RPMI7951 (cell line): ENCODE measurements at regions not wholly inside any gene's neighbourhood (a gene's known extent, or its start where the extent isn't known, plus 50 kb on each side); places are given as distances from the start of the nearest gene placed in this dataset.
"Not testable (repeated sequence)": the region's sequence is repeated elsewhere in the genome, so short reads cannot be mapped to it uniquely, and the experiment has no call there.

Experiments
- DNase-seq: peaks from one replicate; pipeline ENCODE4 v3.0.0-alpha.2; 2012; ENCODE audit warnings: low read depth

DNA sequence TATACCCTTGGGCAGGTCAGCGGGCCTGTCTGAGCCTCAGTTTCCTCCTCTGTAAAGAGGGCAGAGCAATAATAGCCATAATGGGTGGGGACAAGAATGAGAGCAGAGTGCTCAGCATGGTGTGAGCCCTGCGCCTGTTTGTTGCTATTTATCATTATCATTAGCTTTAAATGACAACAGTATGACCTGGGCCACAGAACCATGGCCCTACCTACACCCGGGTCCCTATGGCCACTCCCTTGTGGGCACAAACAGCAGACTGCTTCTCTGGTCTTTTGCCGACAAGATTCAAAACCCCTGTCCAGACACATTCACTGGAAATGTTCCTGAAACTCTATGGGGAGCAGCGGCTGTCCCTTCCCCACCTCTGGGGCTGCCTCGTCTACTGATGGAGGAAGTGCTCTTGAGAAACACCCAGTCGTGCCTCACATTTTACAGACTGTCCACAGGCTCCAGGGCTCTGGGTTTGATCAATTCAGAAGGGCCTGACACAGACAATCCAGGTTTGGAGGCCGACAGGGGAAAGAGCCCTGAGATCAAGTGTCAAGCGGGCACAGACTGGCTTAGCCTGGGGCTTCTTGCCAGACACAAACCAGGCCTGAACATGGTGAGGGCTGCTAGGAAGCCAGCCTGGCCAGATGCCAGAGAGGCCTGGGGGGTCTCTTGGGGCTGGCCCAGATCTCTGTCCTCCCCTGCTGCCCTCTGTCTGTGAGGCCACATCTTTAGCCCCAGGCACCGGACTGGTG is 112.5 kb upstream of the CD82 start:
- DNase-seq = no peak

DNA sequence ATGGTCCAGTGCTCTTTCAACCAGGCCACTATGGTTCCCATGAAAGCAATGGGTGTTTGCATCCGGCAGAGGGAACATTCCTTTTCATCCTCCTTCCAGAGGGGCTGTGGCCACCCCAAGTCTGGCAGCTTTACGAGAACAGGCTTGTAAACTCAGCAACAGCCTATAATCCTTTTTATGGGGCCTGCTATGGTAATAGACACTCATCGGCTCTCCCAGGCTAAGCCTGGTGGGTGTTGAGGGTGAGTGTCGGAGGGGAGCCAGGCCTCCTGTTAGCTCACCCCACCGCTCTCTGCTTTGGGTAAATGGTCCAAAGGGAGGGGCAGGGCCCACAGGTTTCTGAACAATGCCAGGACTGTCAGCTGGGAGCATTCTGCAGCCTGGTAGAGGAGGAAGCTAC is 111.6 kb upstream of the CD82 start:
- DNase-seq = no peak

DNA sequence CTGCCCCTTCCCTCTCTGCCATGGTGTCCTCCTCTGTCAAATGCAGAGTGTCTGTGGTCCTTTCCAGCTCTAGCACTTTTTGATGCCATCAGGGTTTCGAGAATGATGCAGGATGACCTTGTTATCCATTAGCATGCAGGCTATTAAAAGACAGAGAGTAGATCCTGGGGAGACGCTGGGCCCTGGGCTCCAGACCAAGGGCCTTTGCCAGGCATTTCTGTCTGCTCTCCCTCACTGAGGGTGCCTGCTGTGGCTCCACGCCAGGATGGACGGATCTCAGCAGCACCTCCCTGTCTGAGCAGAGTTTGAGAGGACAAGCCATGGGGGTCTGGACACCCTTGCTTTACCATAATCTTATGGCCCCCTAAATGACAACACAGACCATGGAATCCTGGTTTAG is 110.8 kb upstream of the CD82 start:
- no peak for DNase-seq

- DNase-seq = peak; percentile 15
Observed at GRCh38 chr11:44456544-44457300, 108.7 kb upstream of the CD82 start.

- DNase-seq = no peak
Observed at GRCh38 chr11:44457862-44458261, 107.6 kb upstream of the CD82 start.

DNA sequence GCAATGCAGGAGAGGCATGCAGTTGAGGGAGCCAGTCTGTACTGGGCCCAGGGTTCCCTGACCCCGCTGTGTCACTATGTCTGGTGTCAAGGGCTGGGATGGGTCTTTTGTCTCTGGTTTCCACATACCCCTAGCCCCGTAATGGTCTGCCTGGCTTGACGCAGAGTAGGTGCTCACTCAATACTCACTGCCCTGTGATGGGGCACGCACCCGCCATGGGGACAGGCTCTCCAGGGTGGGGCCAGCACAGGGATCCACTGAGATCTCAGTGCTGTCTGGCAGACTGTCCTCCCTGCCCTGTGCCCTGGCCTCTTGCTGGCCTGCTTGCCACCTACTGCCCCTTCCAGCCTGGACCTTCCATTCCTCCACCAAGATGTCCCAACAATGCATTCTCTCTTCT is 101.7 kb upstream of the CD82 start:
- DNase-seq = no peak

DNA sequence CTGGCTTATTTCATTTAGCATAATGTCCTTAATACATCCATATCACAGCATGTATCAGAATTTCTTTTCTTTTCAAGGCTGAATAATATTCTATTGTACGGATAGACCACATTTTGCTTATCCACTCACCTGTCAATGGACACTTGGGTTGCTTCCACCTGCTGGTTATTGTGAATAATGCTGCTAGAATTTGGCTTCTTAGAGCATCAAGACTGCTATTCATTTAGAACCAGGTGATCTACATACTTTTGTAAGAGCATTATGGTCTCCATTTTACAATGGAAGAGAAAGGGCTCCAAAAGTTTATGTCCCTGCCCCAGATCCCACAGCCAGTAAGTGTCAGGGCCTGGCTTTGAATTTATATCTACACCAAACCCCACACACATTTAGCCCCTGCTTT is 100.7 kb upstream of the CD82 start:
- DNase-seq = no peak

DNA sequence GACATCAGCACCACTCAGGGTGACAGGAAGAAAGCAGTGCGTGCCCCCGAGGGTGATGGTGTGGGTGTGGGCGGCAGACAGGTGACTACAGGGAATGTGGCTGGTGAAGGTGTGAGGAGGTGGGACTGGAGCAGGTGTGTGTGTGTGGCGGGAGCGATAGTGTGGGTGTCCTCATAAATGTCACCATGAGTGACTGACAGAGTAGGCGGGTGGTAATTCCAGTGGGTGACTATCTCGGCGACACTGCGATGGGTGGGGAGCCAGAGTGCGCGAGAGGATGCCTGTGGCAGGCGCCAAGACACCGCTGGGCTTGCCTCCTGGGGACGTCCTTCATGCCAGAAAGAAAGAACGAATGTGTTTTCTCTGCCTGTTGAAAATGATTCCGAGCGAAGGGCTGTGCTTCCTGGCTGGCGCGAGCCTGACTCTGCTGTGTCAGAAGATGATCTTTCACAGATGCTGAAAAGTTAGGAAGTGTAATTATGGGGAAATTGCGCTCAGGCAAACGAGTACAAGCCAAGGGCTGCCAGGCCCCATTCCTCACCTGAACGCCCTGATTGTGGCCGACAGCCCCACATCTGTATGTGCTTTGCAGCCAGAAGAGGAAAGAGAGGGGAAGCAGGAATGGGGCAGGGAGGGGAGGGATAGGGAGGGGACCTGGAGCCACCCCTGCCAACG is 98.8 kb upstream of the CD82 start:
- no peak for DNase-seq

GRCh38 chr11:44467413-44467812 is 98.0 kb upstream of the CD82 start:
- no peak for DNase-seq

DNA sequence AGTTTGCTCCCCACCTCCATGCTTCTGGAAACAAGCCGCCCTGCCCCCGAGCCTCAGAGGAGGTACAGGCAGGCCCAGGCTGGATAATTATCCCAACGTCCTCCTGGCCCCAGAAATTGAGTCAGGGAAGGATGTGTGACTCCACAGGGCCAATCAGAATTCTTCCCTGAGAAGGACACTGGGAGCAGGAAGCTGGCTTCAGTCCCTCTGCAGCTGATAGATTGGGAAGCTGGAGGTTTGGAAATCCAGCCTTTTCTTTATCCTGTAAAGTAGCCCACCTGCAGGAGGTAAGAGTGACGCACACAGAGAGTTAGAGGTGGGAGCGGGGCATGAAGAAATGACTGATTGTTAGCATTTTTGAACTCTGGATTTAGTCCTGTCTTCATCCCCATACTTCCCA is 97.5 kb upstream of the CD82 start:
- DNase-seq = no peak

GRCh38 chr11:44468345-44468988 is 97.0 kb upstream of the CD82 start:
- no peak for DNase-seq

GRCh38 chr11:44469412-44469811 is 96.1 kb upstream of the CD82 start:
- DNase-seq = no peak

DNA sequence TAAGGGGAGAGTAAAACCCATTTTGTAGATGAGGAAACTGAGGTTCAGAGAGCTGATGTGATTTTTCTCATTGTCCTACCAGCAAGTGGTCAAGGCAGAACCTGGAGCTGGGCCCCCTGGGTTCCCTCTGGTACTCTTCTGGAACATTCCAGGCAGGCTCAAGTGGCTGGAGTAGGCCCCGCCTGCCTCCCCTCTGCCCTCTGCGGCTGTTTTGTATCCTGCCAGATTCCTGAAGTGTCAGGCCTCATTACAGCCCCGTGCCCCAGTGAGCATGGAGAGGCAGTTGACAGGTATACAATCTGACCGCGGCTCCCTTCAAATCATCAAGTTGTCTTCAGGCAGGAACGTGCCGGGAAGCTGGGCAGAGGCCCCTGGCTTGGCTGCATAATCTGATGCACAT is 94.6 kb upstream of the CD82 start:
- no peak for DNase-seq

DNA sequence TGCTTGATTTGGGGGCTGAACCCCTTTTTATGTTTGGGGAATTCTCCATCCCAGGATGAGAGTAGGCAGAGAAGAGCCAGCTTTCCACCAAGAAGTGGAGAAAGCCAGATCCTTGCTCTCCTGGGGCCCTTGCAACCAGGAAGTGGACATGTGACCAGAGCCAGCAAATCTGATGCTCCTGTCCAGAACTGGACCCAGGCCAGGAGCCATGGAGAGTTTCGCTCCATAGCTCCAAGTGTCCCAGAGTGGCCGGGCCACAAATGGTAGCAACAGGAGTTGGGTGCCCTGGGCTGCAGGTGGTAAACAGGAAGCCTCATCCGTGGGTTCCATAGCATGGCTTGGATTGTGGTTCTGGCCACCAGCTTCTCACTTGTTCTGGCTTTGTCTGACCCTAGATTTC is 93.9 kb upstream of the CD82 start:
- no peak for DNase-seq

GRCh38 chr11:44472916-44473315 is 92.5 kb upstream of the CD82 start:
- no peak for DNase-seq

DNA sequence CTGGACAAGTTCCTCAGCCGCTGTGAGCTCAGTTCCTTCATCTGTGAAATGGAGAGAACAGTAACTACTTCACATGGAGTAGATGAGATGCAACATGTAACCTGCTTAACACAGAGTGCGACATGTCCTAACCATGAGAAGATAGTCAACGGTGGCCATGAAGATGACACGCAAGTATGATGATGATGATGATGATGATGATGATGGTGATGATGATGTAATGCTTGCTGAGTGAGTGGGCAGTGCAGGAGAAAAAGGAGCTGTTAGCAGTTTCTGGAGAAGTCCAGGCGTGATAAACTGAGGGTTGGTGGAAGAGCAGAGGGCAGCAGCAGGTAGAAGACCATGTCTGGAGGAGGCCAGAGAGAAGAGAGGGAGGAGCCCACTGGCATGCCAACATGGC is 90.8 kb upstream of the CD82 start:
- no peak for DNase-seq

DNA sequence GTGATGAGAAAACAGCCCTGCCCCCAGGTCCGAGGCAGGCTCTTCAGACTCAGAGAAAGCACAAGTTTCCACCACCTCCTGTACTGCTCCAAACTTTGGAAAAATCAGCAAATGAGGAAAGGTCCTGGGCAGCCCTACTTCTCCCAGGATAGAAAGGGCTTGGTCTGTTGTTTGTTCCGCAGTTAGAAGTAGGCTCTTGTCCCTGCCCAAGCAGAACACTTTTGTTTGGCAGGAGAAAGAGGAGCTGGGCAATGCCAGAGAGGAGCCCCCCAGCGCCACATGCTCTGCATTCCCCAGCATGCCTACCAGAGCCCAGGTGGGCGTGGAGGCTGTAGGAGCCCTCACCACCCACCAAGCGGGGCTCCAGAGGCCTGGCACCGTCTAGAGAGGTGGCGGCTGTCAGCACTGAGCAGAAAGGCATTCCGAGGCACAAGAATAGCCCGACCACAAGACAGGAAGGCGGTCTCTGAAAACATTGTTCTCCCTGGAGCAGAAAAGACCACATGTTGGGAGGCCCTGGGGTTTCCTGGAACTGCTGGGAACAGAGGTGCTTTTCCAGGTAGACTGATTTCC is 90.3 kb upstream of the CD82 start:
- no peak for DNase-seq

- not testable (repeated sequence) for DNase-seq
Observed at GRCh38 chr11:44482338-44482737, 83.1 kb upstream of the CD82 start.

GRCh38 chr11:44483919-44484610 is 81.4 kb upstream of the CD82 start:
- DNase-seq = peak; percentile 17

- no peak for DNase-seq
Observed at GRCh38 chr11:44488165-44488965, 77.1 kb upstream of the CD82 start.

DNA sequence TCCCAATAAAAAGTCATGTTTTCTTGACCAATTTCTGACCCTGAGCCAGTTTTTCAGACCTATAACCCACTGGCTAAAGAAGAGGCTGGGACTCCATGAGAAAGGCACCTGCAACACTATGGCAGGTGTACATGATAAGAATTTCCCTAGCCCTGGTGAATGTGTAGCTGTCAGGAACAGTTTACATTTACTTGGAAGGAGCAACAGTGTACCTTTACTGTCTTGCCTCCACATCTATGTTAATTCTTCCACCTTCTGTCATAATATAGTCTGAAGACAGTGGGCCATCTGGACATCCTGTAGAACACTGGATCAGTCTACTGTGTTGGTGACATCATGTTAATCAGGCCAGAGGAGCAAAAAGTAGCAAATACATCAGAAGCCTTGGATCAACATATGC is 72.1 kb upstream of the CD82 start:
- DNase-seq = no peak
